Nephron (organoid): ENCODE measurements at regions not wholly inside any gene's neighbourhood (a gene's known extent, or its start where the extent isn't known, plus 50 kb on each side); places are given as distances from the start of the nearest gene placed in this dataset.

Source experiments
- H3K27ac Mint-ChIP-seq, 3 experiments: 2 replicates each; pipeline ENCODE4 v1.8.0; 2020; ENCODE audit warnings: mixed read lengths in 3 of 3, mild to moderate bottlenecking in 2 of 3, moderate library complexity in 1 of 3
- H3K27me3 Mint-ChIP-seq: 2 replicates; pipeline ENCODE4 v1.8.0; 2021; ENCODE audit warnings: low read depth, mild to moderate bottlenecking, moderate library complexity, mixed read lengths
- H3K36me3 Mint-ChIP-seq: 2 replicates; pipeline ENCODE4 v1.8.0; 2020; ENCODE audit warnings: low read depth, mixed read lengths
- H3K4me1 Mint-ChIP-seq: 2 replicates; pipeline ENCODE4 v1.8.0; 2020; ENCODE audit warnings: mixed read lengths
- H3K4me3 Mint-ChIP-seq, 3 experiments: 2 replicates each; pipeline ENCODE4 v1.8.0; 2020; ENCODE audit warnings: mild to moderate bottlenecking in 3 of 3, mixed read lengths in 3 of 3, moderate library complexity in 2 of 3
- H3K9me3 Mint-ChIP-seq: 2 replicates; pipeline ENCODE4 v1.8.0; 2020; ENCODE audit warnings: mixed read lengths
- CTCF ChIP-seq, 3 experiments: fragments of 200-600 bp; sonication (generic); IDR thresholded peaks; one replicate each; pipeline ENCODE4 v1.5.0; 2021; ENCODE audit warnings: antibody characterized with exemption in 3 of 3; ENCODE audit not compliant: unreplicated experiment in 3 of 3

DNA sequence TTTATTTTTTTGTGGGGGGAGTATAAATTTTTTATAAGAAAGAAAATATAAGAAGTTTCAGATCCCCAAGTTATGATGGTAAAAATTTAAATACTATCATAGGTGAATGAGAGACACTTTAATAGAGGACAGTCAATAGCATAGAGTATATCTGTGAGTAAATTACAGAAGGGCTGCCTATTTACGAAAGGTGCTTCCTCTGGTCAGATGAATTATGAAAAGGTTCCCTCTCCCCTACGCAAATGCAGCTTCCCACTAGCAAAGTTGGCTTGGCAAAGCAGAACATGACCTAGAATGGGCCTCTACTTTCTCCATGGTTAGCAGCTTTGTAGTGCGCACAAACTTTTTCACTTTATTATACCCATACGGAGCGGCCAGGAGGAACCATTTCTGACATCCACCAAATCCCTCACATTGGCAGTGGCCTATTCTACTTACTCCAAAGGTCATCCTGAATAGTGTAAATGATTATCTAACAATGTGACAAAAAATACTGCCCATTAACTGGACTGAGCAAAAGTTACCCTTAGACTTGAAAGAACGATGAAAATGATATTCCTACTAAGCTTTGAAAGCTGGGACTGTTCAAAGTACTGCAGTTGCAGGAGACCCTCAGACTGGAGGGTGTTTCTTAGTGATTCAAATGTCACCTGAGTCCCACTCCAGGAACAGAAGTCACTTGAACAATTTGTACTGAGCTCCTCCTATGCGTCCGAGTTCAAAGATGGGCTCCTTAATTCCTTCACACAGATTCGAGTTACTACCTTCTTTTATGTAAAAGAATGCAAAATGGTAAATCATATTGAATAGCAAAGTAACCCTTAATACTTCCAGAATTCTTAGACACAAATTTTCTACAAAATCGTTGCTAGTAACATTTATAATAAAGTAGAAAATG lies 148.5 kb downstream of the NOL4 start:
- Mint-ChIP-seq H3K36me3 (no peaks in the 10 kb centered on the region), H3K27ac (no peak overlapping the region), H3K9me3 (no peaks in the 10 kb centered on the region), H3K4me1 (no peaks in the 10 kb centered on the region), H3K4me3 (no peak overlapping the region), H3K27me3 (no peaks in the 10 kb centered on the region)
- no peak for TF ChIP-seq CTCF (IDR thresholded peaks at IDR 0.05; ENCODE audit: unreplicated experiment in 3 of 3)

DNA sequence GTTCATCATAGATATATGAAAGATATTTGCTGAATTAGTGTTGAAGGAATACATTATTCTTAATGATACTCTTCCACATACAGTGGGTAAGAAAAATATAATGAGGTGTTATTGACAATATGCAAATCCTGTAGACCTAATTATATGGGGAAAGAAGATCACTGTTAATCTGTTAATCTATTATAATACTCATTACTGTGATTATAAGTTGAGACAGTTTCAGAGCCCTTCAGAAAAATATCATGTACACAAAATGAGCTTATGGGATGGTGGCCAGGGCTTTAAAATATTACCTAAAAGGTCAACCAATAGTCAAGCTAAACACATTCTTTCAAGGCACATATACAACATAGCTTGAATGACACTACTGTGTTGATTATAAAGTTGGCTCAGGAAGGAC lies 163.5 kb downstream of the NOL4 start:
- H3K27ac Mint-ChIP-seq: no peak overlapping the region
- no peaks in the 10 kb centered on the region for H3K9me3 Mint-ChIP-seq
- H3K36me3 Mint-ChIP-seq: no peaks in the 10 kb centered on the region
- no peaks in the 10 kb centered on the region for H3K27me3 Mint-ChIP-seq
- H3K4me3 Mint-ChIP-seq: no peak overlapping the region
- no peaks in the 10 kb centered on the region for H3K4me1 Mint-ChIP-seq
- no peak for TF ChIP-seq CTCF (IDR thresholded peaks at IDR 0.05; ENCODE audit: unreplicated experiment in 3 of 3)

GRCh38 chr18:34055227-34055626 lies 169.5 kb downstream of the NOL4 start:
- H3K36me3 Mint-ChIP-seq: peaks cover 4% of the 10 kb centered on the region
- peaks cover 10% of the 10 kb centered on the region for H3K9me3 Mint-ChIP-seq
- no peak for TF ChIP-seq CTCF (IDR thresholded peaks at IDR 0.05; ENCODE audit: unreplicated experiment in 3 of 3)
- no peaks in the 10 kb centered on the region for H3K27me3 Mint-ChIP-seq
- no peak overlapping the region for H3K4me3 Mint-ChIP-seq
- H3K4me1 Mint-ChIP-seq: no peaks in the 10 kb centered on the region
- H3K27ac Mint-ChIP-seq: no peak overlapping the region

DNA sequence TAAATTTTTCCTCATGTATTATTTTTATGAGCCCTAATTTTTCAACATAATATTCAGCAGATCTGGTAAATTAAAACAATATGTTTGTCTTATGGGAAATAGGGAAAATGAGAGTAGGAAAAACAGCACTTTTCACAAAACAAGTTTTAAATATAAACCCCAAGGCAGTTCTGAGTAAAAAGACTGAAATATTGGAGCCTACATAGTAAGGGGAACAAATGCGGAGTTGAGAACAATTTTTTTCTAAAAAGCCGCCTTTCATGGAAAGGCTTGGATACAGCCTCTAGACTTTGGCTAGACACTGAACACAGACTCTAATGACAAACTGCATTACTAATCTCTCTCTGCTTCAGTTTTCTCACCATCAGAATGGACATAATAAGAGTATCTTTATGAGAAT lies 174.1 kb downstream of the NOL4 start:
- Mint-ChIP-seq H3K27me3 (no peaks in the 10 kb centered on the region), H3K27ac (no peak overlapping the region), H3K36me3 (peaks cover 3% of the 10 kb centered on the region), H3K4me1 (no peaks in the 10 kb centered on the region), H3K4me3 (no peak overlapping the region), H3K9me3 (peaks cover 5% of the 10 kb centered on the region)
- TF ChIP-seq CTCF (IDR thresholded peaks at IDR 0.05; ENCODE audit: unreplicated experiment in 3 of 3): no peak

GRCh38 chr18:34049511-34049910 lies 175.2 kb downstream of the NOL4 start:
- no peak overlapping the region for H3K27ac Mint-ChIP-seq
- no peak for TF ChIP-seq CTCF (IDR thresholded peaks at IDR 0.05; ENCODE audit: unreplicated experiment in 3 of 3)
- H3K4me3 Mint-ChIP-seq: no peak overlapping the region
- no peaks in the 10 kb centered on the region for H3K9me3 Mint-ChIP-seq
- no peaks in the 10 kb centered on the region for H3K36me3 Mint-ChIP-seq
- no peaks in the 10 kb centered on the region for H3K4me1 Mint-ChIP-seq
- no peaks in the 10 kb centered on the region for H3K27me3 Mint-ChIP-seq

GRCh38 chr18:34048423-34048822 lies 176.3 kb downstream of the NOL4 start:
- TF ChIP-seq CTCF (IDR thresholded peaks at IDR 0.05; ENCODE audit: unreplicated experiment in 3 of 3): no peak
- no peaks in the 10 kb centered on the region for H3K27me3 Mint-ChIP-seq
- no peak overlapping the region for H3K4me3 Mint-ChIP-seq
- H3K27ac Mint-ChIP-seq: no peak overlapping the region
- H3K9me3 Mint-ChIP-seq: no peaks in the 10 kb centered on the region
- H3K36me3 Mint-ChIP-seq: no peaks in the 10 kb centered on the region
- no peaks in the 10 kb centered on the region for H3K4me1 Mint-ChIP-seq
